Amniotic stem cell (primary cell): ENCODE measurements at regions not wholly inside any gene's neighbourhood (a gene's known extent, or its start where the extent isn't known, plus 50 kb on each side); places are given as distances from the start of the nearest gene placed in this dataset.

ENCODE experiments used
- DNase-seq: peaks from one replicate; lab custom pipeline; 2025; lab: John Stamatoyannopoulos, UW

DNA sequence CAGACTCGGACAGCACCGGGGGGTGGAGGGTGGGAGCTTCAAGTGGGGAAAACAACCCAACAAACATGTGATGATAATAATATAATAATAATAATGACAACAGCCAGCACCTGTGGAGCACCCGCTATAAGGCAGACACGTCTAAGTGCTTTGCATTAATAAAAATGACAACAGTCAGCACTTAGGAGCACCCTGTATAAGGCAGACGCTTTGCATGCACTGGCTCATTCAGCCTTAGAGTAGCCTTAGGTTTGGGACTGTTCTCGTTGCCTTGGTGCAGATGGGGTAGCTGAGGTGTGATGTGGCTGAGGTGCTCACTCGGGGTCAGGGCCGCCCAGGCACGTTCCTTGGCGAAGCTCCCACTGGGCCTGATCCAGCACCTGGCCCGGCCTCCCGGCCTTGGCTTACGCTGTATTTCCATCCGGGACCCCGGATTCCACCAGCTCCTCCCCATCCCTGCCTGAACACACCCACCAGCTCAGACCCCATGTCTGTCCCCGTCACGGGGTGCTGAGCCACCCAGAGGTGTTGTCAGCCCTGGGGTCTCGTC lies 144.0 kb upstream of the CIBAR2 start:
- no peak for DNase-seq

DNA sequence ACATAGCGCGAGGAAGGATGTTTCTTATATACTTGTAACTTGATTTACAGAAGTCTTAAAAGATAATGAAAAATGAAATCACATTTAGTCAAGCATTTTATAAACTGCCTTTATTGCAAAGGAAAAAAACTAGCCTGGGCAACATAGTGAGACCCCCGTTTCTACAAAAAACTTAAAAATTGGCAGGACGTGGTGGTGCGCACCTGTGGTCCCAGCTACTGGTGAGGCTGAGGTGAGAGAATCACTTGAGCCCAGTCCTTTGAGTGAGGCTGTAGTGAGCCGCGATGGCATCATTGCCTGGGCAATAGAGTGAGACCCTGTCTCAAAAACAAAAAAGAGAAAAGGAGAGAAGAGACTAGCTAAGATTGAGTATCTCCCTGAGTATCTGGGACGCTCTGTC lies 145.2 kb upstream of the CIBAR2 start:
- DNase-seq, result no peak

- no peak for DNase-seq
Observed at GRCh38 chr16:85258166-85258565, 145.9 kb upstream of the CIBAR2 start.

- no peak for DNase-seq
Observed at GRCh38 chr16:85258629-85259028, 146.4 kb upstream of the CIBAR2 start.

DNA sequence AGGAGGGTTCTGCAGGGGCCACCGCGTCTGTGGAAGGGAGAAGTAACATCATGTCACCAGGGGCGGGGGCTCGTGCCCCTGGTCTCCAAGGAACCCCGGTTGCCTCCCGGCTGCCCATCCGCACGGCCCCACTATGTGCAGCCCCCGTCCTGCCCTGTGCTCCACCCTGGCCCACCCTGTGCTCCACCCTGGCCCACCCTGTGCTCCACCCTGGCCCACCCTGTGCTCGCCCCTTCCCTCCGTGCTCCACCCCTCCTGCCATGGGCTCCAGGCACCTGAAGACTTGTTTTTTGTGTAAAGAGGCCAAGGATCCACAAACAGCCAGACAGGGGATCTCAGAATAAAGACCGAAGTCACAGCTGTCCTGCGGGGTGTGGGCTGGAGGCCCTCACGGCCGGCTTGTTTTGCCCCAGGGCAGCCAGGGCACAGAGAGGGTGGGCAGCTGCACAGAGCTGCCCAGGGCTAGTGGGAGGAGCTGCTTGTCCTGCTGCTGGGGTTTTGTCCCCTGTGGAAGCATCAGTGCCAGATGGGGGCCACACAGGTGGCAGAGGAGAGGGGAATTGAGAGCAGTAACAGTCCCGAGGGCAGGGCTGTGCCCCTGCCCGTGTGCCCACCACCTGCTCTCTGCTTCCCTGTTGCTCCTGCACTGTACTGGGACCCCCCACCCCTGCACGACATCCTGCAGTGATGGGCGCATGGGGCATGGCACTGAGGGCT lies 147.0 kb upstream of the CIBAR2 start:
- no peak for DNase-seq

DNA sequence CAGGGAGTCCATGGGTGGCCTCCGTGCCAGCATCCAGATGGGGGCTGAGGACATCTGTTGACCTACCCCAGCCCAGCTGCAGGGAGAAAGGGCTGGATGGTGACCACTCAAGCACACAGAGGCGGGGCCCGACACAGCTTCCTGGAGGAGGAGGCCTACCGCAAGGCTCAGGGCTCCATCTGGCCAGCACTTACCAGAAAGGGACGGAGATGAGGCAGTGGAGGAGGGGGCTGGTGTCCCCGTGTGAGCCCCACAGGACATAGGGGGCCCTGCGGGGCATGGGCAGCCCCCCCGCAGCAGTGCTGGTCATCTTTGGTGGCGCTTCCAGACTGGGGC lies 147.5 kb upstream of the CIBAR2 start:
- no peak for DNase-seq

DNA sequence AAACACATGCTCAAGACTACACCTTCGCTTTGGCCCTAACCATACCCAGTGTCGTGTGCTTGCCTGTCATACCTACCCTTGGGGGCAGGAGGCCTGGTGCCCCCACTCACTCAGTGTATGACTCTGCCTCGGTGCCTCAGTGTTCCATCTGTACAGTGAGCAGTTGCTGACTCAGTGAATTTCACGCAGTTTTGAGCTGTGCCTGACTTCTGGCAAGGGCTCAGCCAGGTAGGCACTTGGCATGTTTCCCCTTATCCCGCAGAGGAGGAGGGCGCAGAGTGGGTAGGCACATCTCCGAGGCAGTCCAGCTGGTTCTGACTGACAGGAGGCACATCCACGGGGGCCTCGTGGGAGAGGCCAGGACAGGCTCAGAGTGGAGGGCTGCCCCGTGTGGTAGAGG lies 148.9 kb upstream of the CIBAR2 start:
- no peak for DNase-seq

GRCh38 chr16:85261657-85262557 lies 149.6 kb upstream of the CIBAR2 start:
- DNase-seq, result no peak

DNA sequence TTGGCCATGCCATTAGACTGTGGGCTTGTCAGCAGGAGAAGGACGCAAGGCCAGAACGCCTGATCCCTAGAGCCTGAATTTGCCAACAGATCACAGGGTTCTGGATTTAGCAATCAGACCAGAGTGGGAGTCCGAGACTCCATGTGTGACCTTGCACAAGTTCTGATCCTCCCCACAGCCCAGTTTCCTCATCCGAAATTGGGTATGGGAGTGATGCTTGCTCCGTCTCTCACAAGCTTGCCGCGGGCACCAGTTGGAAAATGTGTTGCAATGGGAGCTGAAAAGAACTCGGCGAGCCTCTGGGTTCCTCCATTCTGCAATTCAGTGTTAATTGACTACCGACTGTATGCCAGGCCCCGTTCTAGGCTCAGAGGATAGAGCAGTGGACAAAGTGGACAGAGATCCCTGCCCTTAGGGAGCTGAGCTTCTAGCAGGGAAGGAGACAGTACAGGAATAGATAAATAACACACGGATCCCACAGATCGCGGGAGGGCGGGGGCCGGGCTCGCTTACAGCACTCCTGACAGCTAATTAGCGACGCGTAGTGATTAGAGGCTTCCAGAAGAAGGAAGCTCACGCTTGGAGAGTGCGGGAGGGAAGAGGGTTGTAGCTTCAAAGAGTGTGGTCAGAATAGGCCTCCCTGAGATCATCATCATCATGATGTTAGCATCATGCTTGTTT lies 150.4 kb upstream of the CIBAR2 start:
- DNase-seq, result no peak

GRCh38 chr16:85263239-85263585 lies 150.9 kb upstream of the CIBAR2 start:
- no peak for DNase-seq

- no peak for DNase-seq
Observed at GRCh38 chr16:85264752-85265151, 152.5 kb upstream of the CIBAR2 start.

DNA sequence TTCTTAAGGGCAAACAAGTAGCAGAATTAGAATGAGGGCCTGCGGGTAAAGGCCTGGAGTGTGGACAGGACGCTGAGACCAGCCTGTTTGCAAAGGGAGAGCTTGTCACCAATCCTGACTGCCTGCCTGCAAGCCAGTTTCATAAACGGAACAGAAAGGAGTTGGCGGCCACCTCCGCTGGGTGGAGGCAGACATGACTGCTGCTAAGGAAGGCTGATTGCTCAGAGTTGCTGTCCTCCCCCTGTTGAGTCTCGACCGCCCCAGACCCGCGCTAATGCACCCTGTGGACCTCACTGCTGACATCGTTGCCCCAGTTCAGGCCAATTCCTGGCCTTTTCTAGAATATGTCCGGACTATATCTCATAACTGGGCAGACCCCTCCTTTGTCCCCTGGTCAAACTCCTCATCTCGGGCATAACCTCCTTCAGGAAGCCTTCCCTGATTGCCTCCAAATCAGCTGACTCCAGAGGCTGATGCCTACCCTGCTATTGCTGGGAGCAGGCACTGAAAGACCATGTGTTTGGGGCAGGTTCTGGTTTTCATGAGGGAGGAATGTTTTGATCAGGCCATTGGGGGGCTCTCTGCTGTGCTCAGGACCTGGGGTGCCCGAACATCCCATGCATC lies 153.0 kb upstream of the CIBAR2 start:
- no peak for DNase-seq

DNA sequence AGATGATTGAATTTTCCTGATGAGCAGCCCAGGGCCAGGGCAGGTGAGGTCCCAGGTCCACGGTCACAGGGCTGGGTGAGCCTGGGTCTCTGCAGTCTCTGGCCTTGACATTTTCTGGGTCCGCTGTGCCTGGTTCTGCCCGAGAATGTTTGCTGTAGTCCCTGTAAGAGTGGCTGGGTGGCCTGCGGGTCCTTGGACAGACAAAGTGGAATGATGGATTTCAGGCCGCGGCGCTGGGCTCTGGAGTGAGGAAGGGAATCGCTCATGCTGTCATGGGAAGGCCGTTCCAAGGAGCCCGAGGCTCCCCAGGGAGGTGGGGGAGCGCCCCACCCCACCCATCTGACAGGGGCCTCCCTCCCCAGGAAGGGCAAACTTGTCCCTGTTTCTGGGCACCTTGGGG lies 153.5 kb upstream of the CIBAR2 start:
- DNase-seq, result no peak

- DNase-seq, result no peak
Observed at GRCh38 chr16:85266857-85267256, 154.6 kb upstream of the CIBAR2 start.

DNA sequence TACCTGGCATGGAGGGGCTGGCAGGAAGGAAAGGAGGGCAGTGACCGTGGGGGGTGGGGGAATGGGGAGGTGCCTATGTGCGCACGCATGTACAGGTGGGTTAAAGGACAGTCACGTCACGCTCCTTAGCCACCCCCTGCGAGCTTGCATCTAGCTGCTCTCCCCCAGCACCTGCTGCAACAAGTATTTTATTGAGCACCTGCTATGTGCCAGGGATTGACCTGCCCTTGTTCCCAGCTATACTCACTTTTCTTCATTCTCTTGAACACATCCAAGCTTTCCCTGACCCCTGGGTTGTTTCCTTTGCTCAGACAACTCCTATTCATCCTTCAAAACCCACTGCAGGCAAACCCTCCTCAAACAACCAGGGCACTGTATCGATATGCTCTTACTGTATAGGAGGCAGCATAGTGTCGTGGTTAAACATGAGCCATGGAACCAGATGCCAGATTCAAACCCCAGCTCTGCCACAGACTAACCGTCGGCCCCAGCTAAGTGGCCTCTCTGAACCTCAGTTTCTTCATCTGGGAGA lies 155.2 kb upstream of the CIBAR2 start:
- DNase-seq, result no peak

DNA sequence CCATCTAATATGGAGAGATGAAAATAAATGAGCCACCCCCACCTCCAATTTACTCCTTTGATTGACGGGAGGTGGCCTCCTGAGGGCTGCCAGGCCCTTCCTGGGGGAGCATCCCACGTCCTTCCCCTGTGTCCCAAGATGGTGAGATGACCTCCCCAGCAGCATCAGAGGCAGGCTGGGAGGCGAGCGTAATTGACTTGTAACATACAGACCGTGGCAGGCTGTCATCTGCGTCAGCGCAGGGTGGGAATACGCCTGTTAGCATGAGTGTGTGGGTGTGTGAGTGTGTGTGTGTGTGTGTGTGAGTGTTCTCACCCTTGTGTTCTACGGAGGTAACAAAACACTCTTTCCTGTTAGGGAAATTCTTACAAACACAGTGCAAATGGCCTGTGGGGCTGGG lies 156.9 kb upstream of the CIBAR2 start:
- DNase-seq, result no peak

DNA sequence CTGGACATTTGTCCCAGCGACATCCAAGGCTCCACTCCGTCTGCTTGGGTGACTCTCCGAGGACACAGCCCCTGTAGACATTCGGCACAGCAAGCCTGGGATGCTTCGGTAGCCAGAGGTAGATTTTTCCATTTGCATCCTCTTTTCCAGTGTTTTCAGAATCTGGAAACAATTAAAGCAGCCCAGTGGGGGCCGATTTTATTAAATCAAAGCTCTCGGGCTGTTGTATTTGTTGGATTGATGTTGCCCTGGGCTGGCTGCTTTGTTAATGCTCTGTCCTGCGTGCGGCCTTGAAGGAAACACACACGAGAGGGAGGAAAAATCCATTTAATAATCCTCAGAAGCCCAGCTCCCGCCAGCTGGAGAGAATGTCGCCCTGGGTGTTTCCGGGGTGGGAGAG lies 158.1 kb upstream of the CIBAR2 start:
- DNase-seq, result no peak

- DNase-seq, result no peak
Observed at GRCh38 chr16:85271198-85271597, 158.9 kb upstream of the CIBAR2 start.

GRCh38 chr16:85273293-85273692 lies 161.0 kb upstream of the CIBAR2 start:
- DNase-seq, result no peak

- no peak for DNase-seq
Observed at GRCh38 chr16:85274501-85274900, 162.2 kb upstream of the CIBAR2 start.

- DNase-seq, result no peak
Observed at GRCh38 chr16:85274924-85275323, 162.7 kb upstream of the CIBAR2 start.
